ENCODE measurements at regions not wholly inside any gene's neighbourhood (a gene's known extent, or its start where the extent isn't known, plus 50 kb on each side); places are given as distances from the start of the nearest gene placed in this dataset.

DNA sequence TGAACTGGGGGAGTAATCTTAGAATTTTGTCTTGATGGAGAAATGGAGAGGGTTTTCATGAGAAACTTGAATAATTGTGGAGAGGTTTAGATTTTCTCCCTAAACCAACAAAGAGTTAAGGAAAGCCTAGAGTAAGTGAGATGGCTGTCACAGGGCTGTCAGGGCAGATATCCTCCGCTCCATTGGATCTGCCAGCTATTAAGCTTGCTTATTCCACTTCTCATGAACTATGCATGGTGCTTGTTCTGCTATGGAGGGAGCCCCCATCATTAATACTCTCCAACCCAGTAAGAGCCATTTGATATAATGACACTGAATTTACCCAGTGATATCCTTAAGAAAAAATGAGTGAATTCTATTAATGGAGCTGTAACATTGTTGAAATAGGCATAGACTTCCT is 342.8 kb upstream of the MTNR1B start:
- DNase-seq, result no peak

DNA sequence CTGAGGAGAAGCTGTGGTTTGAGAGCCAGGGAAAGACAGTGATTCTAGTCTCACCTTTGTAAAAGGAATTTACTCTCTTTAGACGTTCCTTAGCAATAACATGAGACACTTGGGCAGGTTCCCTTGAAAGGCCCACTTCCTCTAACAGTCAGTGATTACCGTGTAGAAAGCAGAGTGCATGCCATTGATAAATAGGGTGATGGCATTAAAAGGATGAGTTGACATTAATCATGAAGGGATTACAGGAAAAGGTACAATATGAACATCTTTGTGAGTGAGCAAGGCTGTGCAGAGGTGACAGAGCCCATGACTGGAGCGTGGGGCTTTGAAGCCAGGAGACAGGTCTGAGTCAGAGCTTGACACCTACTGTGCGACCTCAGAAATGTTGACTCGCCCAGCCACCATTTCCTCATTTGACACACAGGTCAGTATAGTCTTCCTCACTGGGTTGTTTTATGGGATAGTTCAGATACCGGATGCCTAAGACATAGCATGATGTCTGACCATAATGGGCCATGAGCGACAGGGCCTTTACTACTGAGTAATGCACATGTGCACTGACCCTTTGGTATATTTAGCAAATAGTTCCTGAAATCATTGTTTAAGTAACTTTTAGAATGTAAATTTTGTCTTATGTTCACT is 341.7 kb upstream of the MTNR1B start:
- DNase-seq, result no peak

DNA sequence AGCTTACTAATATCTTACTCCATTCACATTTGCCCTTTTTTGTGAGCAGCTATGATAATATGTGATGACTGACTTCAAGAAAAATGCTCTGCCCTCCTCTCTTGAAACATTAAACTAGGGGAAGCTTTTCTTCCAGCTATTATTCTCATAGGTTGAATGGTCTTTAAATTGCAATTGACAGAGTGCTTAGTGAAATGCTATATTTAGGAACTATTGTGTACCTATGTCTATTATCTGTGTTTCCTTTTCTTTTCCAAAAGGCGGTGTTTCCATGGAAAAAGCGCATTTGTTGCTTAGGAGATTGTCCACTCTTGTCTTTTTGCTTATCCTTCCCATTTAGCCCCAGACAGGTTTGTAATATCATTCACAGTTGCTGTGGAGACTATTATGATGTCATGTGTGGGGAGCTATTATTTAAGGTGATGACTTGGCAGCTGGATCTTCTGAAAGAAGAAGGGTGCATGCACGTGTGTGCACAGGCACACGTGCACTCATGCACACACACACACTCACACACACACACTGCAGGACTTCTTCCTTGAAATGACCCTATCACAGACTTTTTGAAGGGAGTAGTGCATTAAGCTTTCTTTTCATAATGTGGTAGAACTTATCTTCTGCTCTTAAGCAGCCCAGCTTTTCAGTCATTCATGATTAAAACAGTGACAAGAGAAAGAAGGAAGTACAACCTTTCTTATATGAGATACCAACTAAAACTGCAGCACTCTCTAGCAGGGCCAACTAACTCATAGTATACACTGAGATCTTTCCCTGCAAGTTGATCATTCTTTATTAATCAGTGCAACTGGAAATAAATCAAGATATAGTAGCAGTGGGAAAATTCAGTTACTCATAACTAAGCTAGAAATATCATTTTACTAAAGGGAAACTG is 340.8 kb upstream of the MTNR1B start:
- DNase-seq, result peak; percentile 54

DNA sequence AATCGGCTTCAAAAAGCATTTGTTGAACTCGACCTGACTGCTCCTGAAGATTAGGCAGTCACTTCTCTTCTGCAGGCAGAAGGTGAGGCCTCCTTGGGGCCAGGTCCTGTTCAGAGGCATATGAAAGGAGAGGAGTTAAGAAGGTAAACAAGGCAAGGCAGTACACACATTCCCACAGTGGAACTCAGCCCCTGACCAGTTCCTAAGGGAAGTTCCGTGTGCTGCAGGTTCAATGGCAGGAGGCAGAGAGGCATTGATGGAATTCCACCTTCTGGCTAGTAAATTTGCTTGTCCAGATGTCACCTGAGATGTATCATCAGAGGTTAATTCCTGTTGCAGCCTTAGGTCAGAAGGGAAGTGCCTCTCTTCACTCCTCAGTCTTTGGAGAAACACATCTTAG is 337.0 kb upstream of the MTNR1B start:
- DNase-seq, result no peak

DNA sequence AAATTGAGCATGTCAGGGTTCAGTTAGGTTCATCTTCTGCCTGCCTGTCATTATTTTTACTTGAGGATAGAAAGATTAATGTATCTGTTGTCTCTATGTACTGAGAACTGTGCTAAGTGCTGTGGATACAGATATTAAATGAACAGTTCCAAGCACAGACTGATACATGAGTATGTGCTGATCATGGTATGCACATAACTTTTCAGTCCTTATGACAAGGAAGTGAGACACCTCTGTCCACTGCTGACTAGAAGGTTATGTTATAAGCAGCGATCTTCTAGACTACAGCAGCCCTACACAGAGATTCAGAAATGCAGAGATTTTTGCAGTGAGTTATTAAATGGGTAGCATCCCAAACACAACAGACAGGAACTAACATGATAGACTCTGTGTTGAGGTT is 335.6 kb upstream of the MTNR1B start:
- DNase-seq, result no peak

DNA sequence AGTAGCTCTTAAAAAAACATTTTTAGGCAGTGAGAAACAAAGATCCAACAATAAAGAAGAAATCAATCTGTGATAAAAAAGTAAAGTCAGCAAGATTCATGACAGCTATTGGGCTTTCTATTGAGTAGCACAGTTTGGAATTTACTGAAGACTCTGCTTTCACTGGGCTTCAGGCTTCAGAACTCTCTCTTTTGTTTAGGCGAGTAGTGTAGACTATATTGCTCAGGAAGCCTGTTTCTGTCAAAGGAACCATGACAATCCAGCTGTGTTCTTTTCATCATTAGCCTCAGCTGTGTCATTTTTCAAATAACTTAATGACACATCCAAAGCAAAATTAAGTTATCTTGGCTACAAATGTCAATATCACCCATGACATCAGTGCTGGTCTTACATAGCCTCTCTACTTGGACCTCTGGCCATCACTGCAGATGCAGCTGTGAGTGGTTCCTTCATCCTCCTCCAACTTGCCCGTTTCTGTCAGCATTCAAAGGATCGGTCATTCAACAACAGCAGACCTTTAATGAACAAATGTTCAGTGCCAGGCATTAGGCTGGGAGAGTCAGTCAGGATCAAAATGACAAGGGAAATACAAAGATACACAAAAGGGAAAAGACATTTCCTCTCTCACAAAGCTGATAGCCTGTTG is 332.8 kb upstream of the MTNR1B start:
- no peak for DNase-seq

DNA sequence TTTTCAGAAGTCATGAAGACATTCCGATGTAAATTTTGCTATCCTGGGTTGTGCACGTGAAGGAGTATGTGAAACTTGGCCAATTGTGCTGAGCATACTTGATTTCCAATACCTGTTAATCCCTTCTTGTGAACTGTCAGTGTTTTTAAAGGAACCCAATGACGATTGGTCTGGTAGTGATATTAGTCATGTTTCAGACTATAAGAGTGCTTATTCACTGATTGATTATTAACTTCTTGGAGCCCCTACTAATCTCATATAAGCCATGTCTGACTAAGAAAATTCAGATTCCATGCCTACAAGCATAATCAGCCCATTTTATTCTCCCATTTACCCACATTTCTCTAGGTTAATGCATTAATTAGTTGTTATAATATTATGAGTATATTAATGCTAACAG is 330.8 kb upstream of the MTNR1B start:
- peak; percentile 62 for DNase-seq

DNA sequence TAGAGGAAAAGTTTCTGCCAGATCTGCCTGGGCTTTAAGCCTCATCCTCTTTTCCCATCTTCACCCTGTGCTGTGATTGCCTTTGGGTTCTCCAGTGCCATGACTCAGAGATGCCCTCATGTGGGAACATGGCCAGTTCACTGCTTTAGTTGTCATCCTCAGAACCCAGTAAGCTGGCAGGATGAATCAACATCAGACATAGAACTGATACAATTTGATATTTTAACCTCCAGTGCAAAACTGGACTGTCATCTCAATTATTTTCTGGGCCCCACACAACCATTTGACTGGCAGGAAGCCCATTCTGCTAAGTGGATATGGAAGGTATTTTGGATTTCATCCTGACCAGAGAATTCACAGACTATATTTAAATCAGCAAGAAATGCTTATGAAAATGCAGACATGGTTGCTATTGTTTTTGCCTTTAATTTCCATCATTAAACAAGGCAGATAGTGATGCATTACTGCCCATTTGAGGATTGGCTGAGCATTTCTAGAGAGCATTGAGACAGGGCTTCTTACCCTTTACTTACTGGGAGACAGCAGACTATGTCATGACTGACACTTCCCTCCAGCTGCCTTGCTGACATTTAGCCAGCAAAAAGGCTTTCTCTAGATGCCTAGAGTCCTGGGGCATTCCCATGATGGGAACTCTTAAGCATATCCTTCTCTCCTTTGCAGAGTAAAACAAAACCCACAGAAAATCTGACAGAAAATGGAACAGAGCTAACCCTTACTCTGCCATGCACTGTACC is 327.1 kb upstream of the MTNR1B start:
- peak; percentile 11 for DNase-seq

DNA sequence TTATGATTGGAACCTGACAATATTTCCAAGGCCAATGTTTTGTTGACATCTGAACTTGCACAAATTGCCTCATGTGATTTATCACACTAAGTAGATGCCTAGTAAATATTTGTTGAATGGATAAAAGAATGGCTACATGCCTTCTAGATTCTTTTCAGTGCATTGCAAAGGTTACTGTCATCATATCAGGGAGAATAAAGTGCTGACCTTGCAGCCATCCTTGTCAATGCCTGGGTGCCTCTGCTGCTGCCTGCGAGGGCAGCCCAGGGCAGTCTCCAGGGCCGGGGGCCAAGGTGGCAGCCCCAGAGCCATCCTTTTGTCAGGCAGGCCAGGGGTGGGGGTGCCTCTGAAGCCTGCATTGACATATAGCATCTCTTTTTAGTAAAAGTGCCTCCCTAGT is 325.6 kb upstream of the MTNR1B start:
- no peak for DNase-seq

DNA sequence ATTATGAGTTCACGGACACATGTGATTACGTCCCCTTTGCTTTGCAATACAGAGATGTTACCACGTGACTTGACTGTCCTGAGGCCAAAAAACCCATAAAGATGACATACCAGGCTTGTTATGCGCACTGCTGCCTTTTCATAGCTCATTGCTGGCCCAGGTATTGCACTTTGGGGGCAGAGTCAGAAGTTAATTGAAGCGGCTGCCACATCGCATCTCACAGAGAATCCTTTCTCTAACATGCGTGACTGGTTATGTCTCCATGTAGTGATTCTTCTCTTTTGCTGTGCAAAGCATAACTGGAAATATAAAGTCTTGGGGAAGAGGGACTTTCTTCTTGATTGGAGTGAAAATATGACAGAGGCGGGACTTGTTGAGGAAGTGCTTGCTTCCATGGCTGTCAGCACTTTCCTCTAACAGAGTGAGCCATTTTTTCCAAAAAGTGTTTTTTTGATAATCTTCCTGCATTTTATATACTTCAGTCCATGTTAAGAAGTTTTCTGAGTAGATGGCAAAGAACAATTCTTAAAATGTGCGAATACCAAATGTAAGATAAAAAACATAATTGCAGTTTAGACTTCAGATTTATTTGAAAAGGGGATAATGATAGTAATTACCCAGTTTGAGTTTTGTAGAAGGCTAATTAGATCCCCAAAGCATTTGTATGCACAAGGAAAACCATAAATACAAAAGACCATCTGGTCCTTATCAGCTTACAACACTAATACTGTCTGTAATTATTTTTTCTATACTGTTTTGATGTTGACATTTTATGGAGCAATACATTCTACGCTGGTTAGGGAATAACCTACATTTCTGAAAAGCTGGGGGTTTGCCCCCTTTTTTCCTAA is 324.6 kb upstream of the MTNR1B start:
- no peak for DNase-seq

DNA sequence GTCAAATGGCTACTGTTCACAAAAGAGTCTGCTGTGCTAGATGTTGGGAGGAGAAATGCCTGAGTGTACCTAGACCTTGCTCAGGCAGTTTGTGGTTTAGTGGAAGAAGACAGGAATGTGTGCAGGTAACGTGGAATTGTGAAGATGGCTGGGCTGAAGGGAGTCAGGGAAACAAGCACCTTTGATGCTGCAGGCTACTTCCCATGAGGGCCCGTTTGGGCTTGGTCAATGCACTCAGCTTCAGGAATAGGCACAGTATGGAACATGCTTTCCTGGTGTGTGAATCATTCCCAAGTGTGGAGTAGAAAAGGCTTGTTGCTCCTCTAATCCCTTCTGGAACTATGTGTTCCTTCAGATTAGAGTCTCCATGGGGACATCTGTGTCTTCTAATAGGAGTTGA is 318.3 kb upstream of the MTNR1B start:
- DNase-seq, result no peak

DNA sequence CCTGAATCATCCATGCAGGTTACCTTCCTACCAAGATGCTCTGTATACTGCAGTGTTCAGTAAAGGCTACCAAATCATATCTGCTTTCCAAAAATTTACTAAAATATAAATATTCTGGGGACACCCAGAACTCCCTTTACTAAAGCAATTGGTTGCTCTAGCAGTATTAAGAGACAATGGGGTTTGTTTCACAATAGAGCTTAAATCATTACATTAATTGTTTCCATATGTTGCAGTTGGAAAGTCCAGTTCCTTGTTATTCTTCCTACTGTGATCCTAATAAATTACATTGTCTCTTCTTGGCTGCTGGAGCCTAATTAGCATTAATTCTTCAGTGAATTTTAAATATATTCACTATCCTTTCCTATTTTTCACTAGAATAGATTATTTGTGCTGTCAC is 316.0 kb upstream of the MTNR1B start:
- no peak for DNase-seq

DNA sequence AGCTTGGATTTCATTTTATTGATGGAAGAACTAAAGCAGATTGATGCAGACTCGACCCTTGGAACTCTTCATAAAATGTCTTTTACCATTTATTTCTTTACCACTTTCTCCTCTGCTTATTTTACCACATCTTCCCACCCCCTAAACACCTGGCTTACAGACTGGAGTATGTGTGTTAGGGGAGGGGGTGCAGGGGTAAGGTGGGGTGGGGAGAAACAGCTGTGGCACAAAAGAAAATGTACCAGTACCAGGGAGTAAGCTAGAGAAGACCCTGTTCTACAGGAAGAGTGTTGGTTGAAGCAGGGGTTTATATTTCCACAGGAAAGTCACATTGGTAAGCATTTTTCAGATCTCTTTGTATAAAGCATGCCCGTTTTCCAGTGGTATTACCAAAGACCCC is 312.7 kb upstream of the MTNR1B start:
- no peak for DNase-seq

DNA sequence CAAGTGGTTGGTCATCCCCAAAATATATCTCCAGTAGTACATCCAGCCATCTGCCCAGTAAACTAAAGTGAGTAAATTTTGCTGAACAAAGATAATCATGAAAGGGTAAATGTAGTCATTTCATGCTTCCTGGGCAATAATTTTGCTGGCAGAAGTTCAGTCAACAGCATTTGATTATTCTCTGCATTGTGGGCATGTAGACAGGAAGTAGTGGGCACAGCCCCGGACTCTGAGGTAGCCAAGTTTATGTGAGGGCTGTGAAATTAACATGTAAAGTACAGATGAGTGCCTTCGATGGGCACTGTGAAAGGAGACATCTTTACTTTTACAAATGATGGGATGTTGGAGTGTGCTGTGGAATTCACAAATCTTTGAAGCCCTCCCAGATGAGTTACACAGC is 312.2 kb upstream of the MTNR1B start:
- no peak for DNase-seq

DNA sequence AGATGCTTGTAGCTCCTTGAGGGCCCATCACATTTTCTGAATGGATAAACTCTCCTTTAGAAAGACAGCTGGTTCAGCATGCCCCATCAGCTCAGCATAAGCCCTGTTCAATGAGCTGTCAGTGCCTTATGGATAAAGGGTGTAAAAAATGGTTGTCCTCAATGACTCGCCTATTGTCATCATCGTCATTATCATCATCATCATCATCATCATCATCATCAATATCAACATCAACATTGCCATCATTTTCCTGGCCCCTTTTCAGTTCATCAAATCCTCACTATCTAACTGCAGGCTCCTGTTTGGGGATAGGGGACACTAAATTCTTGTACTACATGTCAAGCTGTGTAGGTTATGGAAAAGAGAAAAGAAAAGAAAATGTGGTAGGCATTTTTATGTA is 310.7 kb upstream of the MTNR1B start:
- no peak for DNase-seq

DNA sequence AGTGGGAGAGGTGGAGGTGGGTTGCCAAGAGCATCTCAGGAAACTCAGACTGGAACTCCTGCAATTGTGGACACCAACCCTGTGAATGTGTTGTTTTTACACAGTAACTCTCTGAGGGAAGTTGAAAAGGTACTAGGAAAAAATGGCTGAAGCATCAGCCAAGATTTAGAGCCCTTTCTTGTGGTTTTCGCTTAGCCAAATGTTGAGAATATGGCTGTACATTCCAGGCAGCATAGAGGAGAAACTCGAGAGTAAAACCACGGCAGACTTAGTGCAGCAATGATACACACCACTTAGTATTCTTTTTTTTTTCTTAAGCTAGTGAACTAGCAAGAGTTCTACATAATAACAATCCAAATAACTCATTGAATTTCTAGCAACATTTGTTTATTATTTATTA is 309.7 kb upstream of the MTNR1B start:
- DNase-seq, result no peak

DNA sequence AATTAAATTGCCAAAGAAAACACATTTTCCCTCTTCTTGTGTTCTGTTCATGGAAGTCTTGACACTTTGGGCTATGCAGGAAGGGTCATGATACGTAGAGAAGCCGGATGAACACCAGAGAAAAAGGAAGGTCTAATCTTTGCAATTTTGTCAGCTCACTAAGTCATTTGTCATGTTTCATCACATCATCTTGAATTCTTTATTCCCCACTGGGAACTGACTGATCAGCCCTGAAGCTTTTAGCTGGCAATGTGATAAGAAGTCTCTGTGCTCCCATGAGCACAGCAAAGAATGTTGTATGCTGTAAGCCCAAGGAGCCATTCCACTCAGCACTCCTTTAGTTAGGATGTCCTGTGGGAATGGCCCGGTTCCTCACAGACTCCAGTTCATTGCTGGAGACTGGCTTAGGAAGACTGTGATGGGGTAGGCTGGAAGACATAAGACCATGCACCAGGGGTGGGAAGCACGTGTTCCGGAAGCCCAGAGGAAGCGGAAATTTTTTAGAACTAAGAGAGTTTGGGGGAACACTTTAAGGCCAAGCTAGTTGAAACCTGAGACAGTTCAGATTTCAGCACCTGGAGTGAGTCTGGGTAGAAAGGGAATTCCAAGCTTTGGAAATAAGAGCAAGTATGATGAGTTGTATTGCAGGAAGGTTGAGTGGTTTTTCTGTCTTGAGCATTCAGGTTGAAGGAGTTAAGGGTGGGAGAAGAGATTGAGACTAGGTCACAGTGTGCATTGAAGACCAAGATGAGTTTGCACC is 306.7 kb upstream of the MTNR1B start:
- no peak for DNase-seq

DNA sequence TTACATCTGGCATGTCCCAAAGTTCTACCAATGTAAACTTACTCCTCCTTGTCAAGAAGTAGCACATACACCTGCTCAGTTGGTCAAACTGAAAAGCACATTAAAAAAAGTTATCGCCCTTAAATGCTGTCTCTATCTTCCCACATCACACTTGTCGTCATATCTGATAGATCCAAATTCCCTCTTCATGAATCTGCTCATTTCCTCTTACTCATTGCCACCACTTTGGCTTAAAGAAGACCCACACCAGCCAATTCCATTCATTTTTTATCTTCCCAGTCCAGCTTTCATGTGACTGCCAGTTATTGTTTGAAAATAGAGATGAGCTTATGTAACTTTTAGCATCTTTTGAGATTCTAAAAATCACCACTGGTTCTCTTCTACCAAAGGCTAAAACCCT is 305.9 kb upstream of the MTNR1B start:
- DNase-seq, result no peak

DNA sequence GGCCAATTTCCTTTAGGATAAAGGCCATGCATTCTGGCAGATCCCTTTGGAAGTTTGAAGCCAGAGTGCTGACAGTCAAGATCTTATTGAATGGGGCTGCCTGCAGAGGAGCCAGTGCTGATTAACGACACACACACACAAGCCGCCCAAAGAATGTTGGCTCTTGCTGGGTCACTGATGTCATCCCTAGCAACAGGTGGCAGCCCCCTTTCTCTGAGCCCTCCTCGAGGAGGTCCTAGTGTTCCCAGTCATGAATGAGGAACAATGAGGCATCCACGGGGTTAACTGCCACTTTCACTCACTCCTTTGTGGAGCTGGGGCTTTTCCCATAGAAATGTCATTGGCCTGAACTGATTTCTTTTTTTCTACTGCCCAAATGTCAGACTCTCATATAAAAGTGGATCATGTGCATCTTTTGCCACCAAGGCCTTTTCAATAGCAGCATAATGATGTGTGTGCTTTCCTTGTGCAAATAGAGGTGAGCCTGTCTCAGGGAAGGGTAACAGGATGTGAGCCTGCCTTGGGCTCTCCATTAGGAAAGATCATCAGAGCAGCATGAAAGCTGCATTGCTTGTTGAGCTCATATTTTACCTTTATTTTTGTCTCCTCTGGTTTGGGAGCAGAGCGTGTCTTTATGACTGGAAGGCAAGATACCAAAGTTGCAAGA is 301.8 kb upstream of the MTNR1B start:
- DNase-seq, result no peak

DNA sequence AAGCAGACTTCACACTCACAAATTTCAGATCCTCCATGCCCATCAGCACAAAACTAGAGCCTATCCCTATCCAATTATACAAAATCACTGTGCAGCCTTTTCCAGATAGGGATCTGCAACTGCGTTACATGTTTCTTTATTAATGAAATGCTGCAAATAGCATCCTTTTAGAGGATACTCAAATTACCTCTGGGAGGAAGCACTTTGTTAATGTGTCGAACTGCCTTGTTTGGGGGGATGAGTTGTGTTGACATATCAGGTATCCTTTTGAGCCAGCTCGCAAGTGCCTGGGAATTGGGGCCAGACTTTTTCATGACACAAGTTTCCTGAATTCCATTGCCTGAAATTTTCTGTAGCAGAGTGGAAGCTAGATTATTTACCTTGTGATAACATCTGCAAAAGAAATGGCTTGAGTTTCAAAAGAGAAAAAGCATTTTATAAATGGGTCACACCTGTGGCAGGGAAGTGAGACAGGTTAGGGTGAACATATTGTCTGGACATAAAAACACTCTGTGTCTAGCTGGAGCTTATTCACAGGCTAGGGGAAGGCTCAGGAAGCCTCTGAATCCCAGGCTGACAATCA is 299.1 kb upstream of the MTNR1B start:
- DNase-seq, result no peak

DNA sequence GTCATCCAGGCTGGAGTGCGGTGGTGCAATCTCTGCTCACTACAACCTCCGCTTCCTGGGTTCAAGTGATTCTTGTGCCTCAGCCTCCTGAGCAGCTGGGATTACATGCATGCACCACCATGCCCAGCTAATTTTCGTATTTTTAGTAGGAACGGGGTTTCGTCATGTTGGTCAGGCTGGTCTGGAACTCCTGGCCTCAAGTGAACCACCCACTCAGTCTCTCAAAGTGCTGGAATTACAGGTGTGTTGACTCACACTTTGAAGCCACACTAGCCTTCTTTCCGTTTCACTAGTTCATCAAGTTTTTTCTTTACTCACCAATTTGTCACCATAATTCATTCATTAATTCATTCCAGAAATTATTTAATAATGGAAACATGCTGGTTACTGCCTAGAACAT is 298.4 kb upstream of the MTNR1B start:
- no peak for DNase-seq

Data from kidney glomerular epithelial cell (primary cell).